ENCODE measurements at regions not wholly inside any gene's neighbourhood (a gene's known extent, or its start where the extent isn't known, plus 50 kb on each side); places are given as distances from the start of the nearest gene placed in this dataset.
"Not testable (repeated sequence)": the region's sequence is repeated elsewhere in the genome, so short reads cannot be mapped to it uniquely, and the experiment has no call there.

- intact Hi-C loops (cut with micrococcal nuclease), result no loop called here
Measured at GRCh38 chr1:199861020-199861795, 166.3 kb upstream of the NR5A2 start.

- intact Hi-C loops (cut with micrococcal nuclease), result no loop called here
Measured at GRCh38 chr1:199862047-199862446, 165.5 kb upstream of the NR5A2 start.

- intact Hi-C loops (cut with micrococcal nuclease), result no loop called here
Measured at GRCh38 chr1:199866210-199866617, 161.3 kb upstream of the NR5A2 start.

GRCh38 chr1:199867601-199868000 is 159.9 kb upstream of the NR5A2 start:
- intact Hi-C loops (cut with micrococcal nuclease), result no loop called here

GRCh38 chr1:199868777-199869176 is 158.7 kb upstream of the NR5A2 start:
- intact Hi-C loops (cut with micrococcal nuclease), result no loop called here

GRCh38 chr1:199875337-199875736 is 152.2 kb upstream of the NR5A2 start:
- intact Hi-C loops (cut with micrococcal nuclease), result no loop called here

GRCh38 chr1:199875856-199876255 is 151.7 kb upstream of the NR5A2 start:
- intact Hi-C loops (cut with micrococcal nuclease), result no loop called here

GRCh38 chr1:199877526-199878384 is 149.8 kb upstream of the NR5A2 start:
- intact Hi-C loops (cut with micrococcal nuclease), result no loop called here

- intact Hi-C loops (cut with micrococcal nuclease), result no loop called here
Measured at GRCh38 chr1:199878823-199879222, 148.7 kb upstream of the NR5A2 start.

- intact Hi-C loops (cut with micrococcal nuclease), result no loop called here
Measured at GRCh38 chr1:199898654-199899053, 128.9 kb upstream of the NR5A2 start.

- intact Hi-C loops (cut with micrococcal nuclease), result no loop called here
Measured at GRCh38 chr1:199901341-199901740, 126.2 kb upstream of the NR5A2 start.

- intact Hi-C loops (cut with micrococcal nuclease), result no loop called here
Measured at GRCh38 chr1:199907361-199907760, 120.1 kb upstream of the NR5A2 start.

GRCh38 chr1:199909137-199909536 is 118.4 kb upstream of the NR5A2 start:
- intact Hi-C loops (cut with micrococcal nuclease), result no loop called here

- intact Hi-C loops (cut with micrococcal nuclease), result no loop called here
Measured at GRCh38 chr1:199913318-199913717, 114.2 kb upstream of the NR5A2 start.

- intact Hi-C loops (cut with micrococcal nuclease), result no loop called here
Measured at GRCh38 chr1:199914546-199914945, 113.0 kb upstream of the NR5A2 start.

GRCh38 chr1:199918196-199918769 is 109.2 kb upstream of the NR5A2 start:
- intact Hi-C loops (cut with micrococcal nuclease), result no loop called here

GRCh38 chr1:199920635-199921034 is 106.9 kb upstream of the NR5A2 start:
- intact Hi-C loops (cut with micrococcal nuclease), result no loop called here

- intact Hi-C loops (cut with micrococcal nuclease), result no loop called here
Measured at GRCh38 chr1:199929556-199929955, 98.0 kb upstream of the NR5A2 start.

GRCh38 chr1:199930067-199930466 is 97.4 kb upstream of the NR5A2 start:
- intact Hi-C loops (cut with micrococcal nuclease), result not testable (repeated sequence)

- intact Hi-C loops (cut with micrococcal nuclease), result no loop called here
Measured at GRCh38 chr1:199931666-199932377, 95.7 kb upstream of the NR5A2 start.

GRCh38 chr1:199932462-199932861 is 95.0 kb upstream of the NR5A2 start:
- intact Hi-C loops (cut with micrococcal nuclease), result no loop called here

GRCh38 chr1:199936441-199936840 is 91.1 kb upstream of the NR5A2 start:
- intact Hi-C loops (cut with micrococcal nuclease), result no loop called here
